ENCODE measurements at regions not wholly inside any gene's neighbourhood (a gene's known extent, or its start where the extent isn't known, plus 50 kb on each side); places are given as distances from the start of the nearest gene placed in this dataset.

DNA sequence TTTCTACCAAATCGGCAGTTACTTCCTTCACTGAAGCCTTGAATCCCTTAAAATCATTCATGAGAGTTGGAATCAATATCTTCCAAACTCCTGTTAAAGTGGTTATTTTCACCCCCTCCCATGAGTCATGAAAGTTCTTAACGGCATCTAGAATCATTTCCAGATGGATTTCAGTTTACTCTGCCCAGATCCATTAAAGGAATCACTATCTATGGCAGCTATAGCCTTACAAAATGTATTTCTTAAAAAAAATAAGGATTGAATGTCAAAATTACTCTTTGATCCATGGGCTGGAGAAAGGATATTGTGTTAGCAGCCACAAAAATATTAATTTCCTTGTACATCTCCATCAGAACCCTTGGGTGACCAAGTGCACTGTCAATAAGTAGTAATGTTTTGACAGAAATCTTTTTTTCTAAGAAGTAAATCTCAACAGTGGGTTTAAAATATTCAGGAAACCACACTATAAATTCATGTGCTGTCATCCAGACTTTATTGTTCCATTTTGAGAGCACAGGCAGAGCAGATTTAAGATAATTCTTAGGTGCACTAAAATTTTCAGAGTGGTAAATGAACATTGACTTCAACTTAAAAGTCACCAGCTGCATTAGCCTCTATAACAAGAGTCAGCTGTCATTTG, 767.7 kb downstream of the DTWD2 start:
- TF ChIP-seq EP300 (IDR thresholded peaks at IDR 0.05) (no peak), POLR2AphosphoS5 (IDR thresholded peaks at IDR 0.05) (no peak), POLR2A (IDR thresholded peaks at IDR 0.05) (no peak)
- TF ChIP-seq, protein P1, sequence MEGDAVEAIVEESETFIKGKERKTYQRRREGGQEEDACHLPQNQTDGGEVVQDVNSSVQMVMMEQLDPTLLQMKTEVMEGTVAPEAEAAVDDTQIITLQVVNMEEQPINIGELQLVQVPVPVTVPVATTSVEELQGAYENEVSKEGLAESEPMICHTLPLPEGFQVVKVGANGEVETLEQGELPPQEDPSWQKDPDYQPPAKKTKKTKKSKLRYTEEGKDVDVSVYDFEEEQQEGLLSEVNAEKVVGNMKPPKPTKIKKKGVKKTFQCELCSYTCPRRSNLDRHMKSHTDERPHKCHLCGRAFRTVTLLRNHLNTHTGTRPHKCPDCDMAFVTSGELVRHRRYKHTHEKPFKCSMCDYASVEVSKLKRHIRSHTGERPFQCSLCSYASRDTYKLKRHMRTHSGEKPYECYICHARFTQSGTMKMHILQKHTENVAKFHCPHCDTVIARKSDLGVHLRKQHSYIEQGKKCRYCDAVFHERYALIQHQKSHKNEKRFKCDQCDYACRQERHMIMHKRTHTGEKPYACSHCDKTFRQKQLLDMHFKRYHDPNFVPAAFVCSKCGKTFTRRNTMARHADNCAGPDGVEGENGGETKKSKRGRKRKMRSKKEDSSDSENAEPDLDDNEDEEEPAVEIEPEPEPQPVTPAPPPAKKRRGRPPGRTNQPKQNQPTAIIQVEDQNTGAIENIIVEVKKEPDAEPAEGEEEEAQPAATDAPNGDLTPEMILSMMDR (IDR thresholded peaks at IDR 0.05): no peak
